OCI-LY1 (cell line): ENCODE measurements at regions not wholly inside any gene's neighbourhood (a gene's known extent, or its start where the extent isn't known, plus 50 kb on each side); places are given as distances from the start of the nearest gene placed in this dataset.

ENCODE experiments used
- CTCF ChIP-seq: fragments of 200-600 bp; sonication (generic), shearing (Covaris generic); IDR thresholded peaks from 2 replicates; pipeline ENCODE4 v1.5.1; 2017; ENCODE audit warnings: mild to moderate bottlenecking, antibody characterized with exemption, low read length, moderate library complexity, mixed read lengths
- EZH2 ChIP-seq: fragments of 200-600 bp; sonication (generic), shearing (Covaris generic); IDR thresholded peaks from 2 replicates; pipeline ENCODE4 v1.8.0; 2017; ENCODE audit warnings: borderline replicate concordance, mixed run types, mild to moderate bottlenecking, antibody characterized with exemption, low read length, moderate library complexity, mixed read lengths

- no peak for TF ChIP-seq CTCF
- TF ChIP-seq EZH2, result no peak
Observed at GRCh38 chr3:115548611-115549010, 74.7 kb upstream of the GAP43 start.
